HL-60 (cell line): ENCODE measurements at regions not wholly inside any gene's neighbourhood (a gene's known extent, or its start where the extent isn't known, plus 50 kb on each side); places are given as distances from the start of the nearest gene placed in this dataset.

Experiments used
- GABPA ChIP-seq: IDR thresholded peaks from 2 replicates; pipeline ENCODE4 v1.6.1; 2012; ENCODE audit warnings: low read depth
- POLR2AphosphoS5 ChIP-seq: IDR thresholded peaks from 2 replicates; pipeline ENCODE4 v1.6.1; 2012; ENCODE audit warnings: low read depth
- SPI1 ChIP-seq: IDR thresholded peaks from 2 replicates; pipeline ENCODE4 v1.6.1; 2012; ENCODE audit warnings: low read depth, mild to moderate bottlenecking, borderline replicate concordance
- TF ChIP-seq, protein P1 (sequence below): IDR thresholded peaks from one replicate; pipeline ENCODE4 v1.5.1; 2011; ENCODE audit warnings: low read length, control low read depth, inconsistent platforms; ENCODE audit not compliant: insufficient read depth
- TF ChIP-seq, protein P2 (sequence below): IDR thresholded peaks from 2 replicates; pipeline ENCODE4 v1.6.1; 2012; ENCODE audit warnings: low read depth; ENCODE audit not compliant: insufficient replicate concordance

- TF ChIP-seq POLR2AphosphoS5 (no peak), GABPA (no peak), SPI1 (no peak)
- TF ChIP-seq, protein P1, sequence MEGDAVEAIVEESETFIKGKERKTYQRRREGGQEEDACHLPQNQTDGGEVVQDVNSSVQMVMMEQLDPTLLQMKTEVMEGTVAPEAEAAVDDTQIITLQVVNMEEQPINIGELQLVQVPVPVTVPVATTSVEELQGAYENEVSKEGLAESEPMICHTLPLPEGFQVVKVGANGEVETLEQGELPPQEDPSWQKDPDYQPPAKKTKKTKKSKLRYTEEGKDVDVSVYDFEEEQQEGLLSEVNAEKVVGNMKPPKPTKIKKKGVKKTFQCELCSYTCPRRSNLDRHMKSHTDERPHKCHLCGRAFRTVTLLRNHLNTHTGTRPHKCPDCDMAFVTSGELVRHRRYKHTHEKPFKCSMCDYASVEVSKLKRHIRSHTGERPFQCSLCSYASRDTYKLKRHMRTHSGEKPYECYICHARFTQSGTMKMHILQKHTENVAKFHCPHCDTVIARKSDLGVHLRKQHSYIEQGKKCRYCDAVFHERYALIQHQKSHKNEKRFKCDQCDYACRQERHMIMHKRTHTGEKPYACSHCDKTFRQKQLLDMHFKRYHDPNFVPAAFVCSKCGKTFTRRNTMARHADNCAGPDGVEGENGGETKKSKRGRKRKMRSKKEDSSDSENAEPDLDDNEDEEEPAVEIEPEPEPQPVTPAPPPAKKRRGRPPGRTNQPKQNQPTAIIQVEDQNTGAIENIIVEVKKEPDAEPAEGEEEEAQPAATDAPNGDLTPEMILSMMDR = no peak
- TF ChIP-seq, protein P2, sequence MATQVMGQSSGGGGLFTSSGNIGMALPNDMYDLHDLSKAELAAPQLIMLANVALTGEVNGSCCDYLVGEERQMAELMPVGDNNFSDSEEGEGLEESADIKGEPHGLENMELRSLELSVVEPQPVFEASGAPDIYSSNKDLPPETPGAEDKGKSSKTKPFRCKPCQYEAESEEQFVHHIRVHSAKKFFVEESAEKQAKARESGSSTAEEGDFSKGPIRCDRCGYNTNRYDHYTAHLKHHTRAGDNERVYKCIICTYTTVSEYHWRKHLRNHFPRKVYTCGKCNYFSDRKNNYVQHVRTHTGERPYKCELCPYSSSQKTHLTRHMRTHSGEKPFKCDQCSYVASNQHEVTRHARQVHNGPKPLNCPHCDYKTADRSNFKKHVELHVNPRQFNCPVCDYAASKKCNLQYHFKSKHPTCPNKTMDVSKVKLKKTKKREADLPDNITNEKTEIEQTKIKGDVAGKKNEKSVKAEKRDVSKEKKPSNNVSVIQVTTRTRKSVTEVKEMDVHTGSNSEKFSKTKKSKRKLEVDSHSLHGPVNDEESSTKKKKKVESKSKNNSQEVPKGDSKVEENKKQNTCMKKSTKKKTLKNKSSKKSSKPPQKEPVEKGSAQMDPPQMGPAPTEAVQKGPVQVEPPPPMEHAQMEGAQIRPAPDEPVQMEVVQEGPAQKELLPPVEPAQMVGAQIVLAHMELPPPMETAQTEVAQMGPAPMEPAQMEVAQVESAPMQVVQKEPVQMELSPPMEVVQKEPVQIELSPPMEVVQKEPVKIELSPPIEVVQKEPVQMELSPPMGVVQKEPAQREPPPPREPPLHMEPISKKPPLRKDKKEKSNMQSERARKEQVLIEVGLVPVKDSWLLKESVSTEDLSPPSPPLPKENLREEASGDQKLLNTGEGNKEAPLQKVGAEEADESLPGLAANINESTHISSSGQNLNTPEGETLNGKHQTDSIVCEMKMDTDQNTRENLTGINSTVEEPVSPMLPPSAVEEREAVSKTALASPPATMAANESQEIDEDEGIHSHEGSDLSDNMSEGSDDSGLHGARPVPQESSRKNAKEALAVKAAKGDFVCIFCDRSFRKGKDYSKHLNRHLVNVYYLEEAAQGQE = no peak
These were observed 271.1 kb downstream of the SHQ1 start for GRCh38 chr3:72577190-72577589.
